ENCODE measurements at regions not wholly inside any gene's neighbourhood (a gene's known extent, or its start where the extent isn't known, plus 50 kb on each side); places are given as distances from the start of the nearest gene placed in this dataset.

DNA sequence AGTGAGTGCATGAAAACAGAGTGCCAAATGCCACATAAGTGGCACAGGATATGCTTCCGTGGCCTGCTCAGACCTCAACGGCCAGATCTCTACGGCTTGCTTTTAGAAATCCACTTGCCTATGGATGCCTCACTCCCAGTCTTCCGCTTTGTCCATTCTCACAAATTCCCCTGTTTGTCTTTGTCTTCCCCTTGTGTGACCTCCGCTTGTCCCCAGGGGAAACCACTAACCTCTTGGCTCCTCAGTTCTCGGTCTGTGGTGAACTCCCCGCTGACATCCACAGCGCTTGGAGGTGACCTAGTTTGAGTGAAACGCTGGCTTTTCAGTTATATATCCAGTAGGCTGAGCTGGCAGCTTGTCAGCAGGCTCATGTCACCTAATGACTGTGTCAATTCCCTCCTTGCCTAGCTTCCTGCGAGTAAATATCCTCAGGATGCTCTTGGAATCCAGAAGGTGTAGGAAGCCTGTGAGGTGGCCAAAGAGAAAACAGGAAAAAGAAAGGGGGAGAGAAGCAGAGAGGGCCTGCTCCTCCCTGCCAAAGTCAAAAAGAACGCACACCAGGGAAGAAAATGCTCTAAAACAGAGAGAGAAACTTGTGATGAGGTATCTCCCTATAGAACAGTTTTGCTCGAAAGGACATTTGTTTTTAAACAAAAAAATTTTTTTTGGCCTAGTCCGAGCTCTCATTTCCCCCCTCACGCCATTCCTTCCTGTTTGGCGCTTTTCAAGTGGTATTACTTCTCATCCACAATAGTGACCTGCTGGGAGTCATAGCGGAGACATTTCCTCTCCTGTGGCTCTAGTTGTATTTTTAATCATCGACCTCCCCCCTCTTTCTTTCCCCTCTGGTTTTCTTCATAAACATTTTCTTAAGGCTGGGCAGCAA, 101.6 kb upstream of the SPRY4 start:
- H3K4me1 ChIP-seq (ENCODE audit: control insufficient read depth, extremely low read depth, insufficient read depth, low read length), result peaks cover 44% of the 10 kb centered on the region
- CTCF ChIA-PET, result interaction anchor here (0.7 to 2.4 kb wide), 14 partner anchors 9 to 279 kb away, joined by 3 to 10 read pairs (median 4); no protein-coding TSS in a partner anchor
- H3K27me3 ChIP-seq (ENCODE audit: control insufficient read depth in 2 of 2, insufficient read depth in 2 of 2, low read length in 2 of 2), result no peaks in the 10 kb centered on the region
- no peaks in the 10 kb centered on the region for H3K9me3 ChIP-seq (replicated peaks; ENCODE audit: control insufficient read depth, insufficient read depth, low read length)
- no peaks in the 10 kb centered on the region for H3K9me1 ChIP-seq (replicated peaks; ENCODE audit: control insufficient read depth, extremely low read depth, insufficient read depth, low read length)
- no peaks in the 10 kb centered on the region for H3K36me3 ChIP-seq (ENCODE audit: control insufficient read depth in 2 of 2, extremely low read depth in 1 of 2, insufficient read depth in 2 of 2, low read length in 2 of 2)
- peak overlapping the region; percentile 50 for H3K9ac ChIP-seq (replicated peaks; ENCODE audit: extremely low read depth, insufficient read depth, low read length)
- TSS peak; percentile 86 for BruUV-seq (replicated peaks)
- intact Hi-C loops (cut with micrococcal nuclease) (loop anchor here (1.0 to 2.0 kb wide), 10 partner anchors 20 to 274 kb away; partner anchors contain the start of gene SPRY4), dilution Hi-C loops (cut with MboI; ENCODE audit: extremely low pct_ligation_motif_present, low sequenced_read_pairs) (no loop called here)
- H3K27ac ChIP-seq (ENCODE audit: insufficient read depth, low read depth, low read length), result peak overlapping the region; percentile 70
- TF ChIP-seq MYC (IDR thresholded peaks at IDR 0.05; ENCODE audit: low read depth, low read length) (no peak), GATA2 (IDR thresholded peaks at IDR 0.05; ENCODE audit: insufficient read depth, insufficient read length, low read depth, low read length) (peak; percentile 55), JUN (IDR thresholded peaks at IDR 0.05; ENCODE audit: borderline replicate concordance, insufficient read depth, insufficient read length, low read depth) (peak; percentile 67), POLR2A (IDR thresholded peaks at IDR 0.05; ENCODE audit: low read depth, low read length) (peak; percentile 64), EZH2 (IDR thresholded peaks at IDR 0.05; ENCODE audit: borderline replicate concordance, low read depth, low read length, severe bottlenecking) (no peak), CTCF (IDR thresholded peaks at IDR 0.05; ENCODE audit: extremely low read depth in 1 of 2, insufficient read depth in 1 of 2, low read depth in 1 of 2, low read length in 2 of 2) (no peak), FOS (IDR thresholded peaks at IDR 0.05; ENCODE audit: borderline replicate concordance, insufficient read depth, low read length) (peak; percentile 87), POLR2AphosphoS5 (IDR thresholded peaks at IDR 0.05; ENCODE audit: insufficient read depth, low read depth, low read length) (peak; percentile 77)
- TF ChIP-seq, protein P1, sequence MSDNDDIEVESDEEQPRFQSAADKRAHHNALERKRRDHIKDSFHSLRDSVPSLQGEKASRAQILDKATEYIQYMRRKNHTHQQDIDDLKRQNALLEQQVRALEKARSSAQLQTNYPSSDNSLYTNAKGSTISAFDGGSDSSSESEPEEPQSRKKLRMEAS (IDR thresholded peaks at IDR 0.05; ENCODE audit: insufficient read depth, insufficient read length), result no peak
- no peaks in the 10 kb centered on the region for H4K20me1 ChIP-seq (replicated peaks; ENCODE audit: control insufficient read depth, extremely low read depth, insufficient read depth, low read length)
- H2AFZ ChIP-seq (ENCODE audit: low read depth, low read length), result peak overlapping the region; percentile 13
- peak; percentile 85 for DNase-seq (ENCODE audit: low read depth, low spot score)
- H3K4me2 ChIP-seq (ENCODE audit: insufficient read depth, low read length), result peak overlapping the region; percentile 18
- peak overlapping the region in 1 of 3 experiments; percentile 38 for H3K4me3 ChIP-seq (replicated peaks in 1 of 3; ENCODE audit: insufficient read depth in 1 of 3, low read depth in 1 of 3, low read length in 3 of 3)
- peak; percentile 86 for FAIRE-seq
- POLR2A ChIA-PET, result interaction anchor here (0.9 kb wide), 1 partner anchor 102 kb away, joined by 3 read pairs; the partner anchor contains the start of gene SPRY4
- H3K79me2 ChIP-seq (ENCODE audit: control insufficient read depth, insufficient read depth, low read length), result no peaks in the 10 kb centered on the region
